ENCODE measurements at regions not wholly inside any gene's neighbourhood (a gene's known extent, or its start where the extent isn't known, plus 50 kb on each side); places are given as distances from the start of the nearest gene placed in this dataset.
"Not testable (repeated sequence)": the region's sequence is repeated elsewhere in the genome, so short reads cannot be mapped to it uniquely, and the experiment has no call there.

DNA sequence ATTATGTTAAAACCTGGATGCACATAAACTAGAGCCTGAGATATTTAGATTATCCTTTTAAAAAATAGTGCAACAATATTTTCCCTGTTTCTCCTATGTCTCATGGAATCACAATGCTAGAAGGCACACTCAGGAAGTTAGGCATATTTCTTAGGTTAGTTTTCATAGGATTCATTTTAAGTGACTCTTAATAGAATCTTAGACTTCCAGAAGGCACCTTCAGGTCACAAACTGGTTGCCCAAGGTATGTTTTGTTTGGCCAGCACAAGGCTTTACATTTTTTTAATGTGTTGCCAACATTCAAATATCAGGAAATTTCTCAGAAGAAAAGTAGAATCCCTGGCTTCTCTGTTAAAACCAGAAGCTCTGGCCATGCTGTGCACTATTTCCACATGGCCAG, 129.3 kb downstream of the LNPK start:
- DNase-seq = no peak

DNA sequence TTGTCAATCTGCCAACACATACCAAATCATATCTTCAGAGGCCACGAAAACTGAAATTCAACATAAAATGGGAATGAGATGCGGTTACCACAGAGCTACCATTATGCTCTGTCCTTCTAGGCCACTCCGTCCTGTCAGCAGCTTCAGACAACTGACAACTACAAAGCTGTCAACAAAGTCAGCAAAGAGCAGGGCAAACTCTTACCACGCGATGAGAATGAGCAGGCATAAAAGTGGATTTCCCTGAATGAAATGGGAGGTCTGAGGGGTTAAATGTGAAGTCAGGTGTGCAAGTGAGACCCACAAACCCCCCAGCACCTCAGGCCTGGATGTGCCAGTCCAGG, 130.1 kb downstream of the LNPK start:
- no peak for DNase-seq

GRCh38 chr2:175871331-175872004, 130.6 kb downstream of the LNPK start:
- DNase-seq = no peak

DNA sequence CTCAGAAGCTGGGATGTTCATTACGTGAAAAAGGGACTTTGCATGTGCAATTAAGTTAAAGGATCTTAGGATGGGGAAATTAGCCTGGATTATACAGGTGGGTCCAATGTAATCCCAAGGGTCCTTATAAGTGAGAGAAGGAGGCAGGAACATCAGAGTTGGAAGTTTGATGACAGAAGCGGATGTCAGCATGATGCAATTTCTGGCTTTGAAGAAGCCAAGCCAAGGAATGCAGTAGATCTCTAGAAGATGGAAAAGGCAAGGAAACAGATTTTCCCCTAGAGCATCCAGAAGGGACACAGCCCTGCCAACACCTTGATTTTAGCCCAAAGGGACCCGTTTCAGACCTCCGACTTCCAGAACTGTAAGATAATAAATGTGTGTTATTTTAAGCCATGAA, 136.4 kb downstream of the LNPK start:
- no peak for DNase-seq

DNA sequence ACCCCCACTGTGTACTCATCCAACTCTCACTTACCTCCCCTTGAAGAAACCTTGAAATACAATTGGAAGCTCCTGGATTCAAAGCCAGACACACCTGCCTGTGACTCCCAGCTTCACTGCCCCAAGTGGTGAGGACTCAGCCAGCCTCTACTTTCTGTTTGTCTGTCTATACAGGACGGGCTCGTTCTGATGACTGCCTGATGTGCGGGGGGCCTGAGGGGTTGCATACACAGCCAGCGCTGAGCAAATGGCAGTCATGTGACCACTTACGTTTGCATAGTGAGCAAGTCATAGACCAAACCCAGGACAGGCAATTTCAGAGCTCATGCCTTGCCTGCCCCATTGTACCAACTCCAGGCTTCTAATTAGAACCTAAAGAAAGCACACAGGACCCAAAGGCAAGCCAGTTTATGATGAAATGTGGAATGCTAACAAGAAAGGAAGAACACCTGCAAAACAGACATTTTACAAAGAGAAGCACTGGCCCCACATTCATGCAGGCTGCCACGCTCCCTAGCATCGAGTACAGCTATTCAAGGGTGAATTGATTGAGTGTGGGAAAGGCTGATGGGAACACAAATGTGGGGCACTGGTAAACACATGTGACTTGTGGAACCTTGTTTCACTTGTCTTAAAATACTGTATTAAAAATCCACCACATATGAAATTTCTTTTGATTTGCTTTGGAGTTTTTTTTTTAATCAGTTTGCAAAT, 137.8 kb downstream of the LNPK start:
- no peak for DNase-seq

DNA sequence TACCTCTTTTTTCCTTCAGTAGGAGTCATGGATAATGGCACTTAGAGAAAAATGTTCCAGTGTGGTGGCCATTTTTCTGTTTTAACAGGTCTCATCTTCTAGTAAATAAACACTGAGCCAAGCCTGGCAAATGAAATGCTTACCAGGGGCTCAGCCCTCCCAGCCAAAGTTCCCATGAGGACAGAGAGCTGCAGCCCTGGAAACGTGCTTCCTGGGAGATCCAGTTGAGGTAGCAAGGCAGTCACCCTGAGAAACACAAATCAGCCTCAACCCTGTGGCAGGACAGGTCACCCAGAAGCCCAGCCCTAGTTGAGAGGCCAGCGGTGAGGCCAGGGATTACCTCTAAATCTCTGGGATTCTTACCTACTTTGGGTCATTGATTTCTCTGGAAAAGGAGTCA, 140.1 kb downstream of the LNPK start:
- DNase-seq = no peak

- peak; percentile 32 for DNase-seq
Observed at GRCh38 chr2:175855794-175856453, 146.1 kb downstream of the LNPK start.

DNA sequence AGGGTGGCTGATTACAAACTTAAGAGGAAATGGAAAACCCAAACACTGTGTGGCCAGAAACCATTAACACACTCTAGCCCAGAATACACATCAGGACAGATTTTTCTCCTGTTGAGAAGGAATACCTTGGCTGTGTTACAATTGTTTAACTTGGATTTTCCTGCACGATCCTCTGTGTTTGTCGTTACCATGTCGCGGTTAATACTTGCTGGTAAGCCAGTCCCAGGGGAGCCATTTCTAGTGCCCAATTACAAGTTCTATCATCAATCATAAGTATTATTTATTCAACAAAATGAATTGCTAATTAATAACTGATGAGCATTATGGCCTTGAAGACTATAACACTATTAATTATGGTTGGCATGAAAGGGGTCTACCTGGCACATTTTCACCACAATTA, 146.8 kb downstream of the LNPK start:
- DNase-seq = no peak

GRCh38 chr2:175854665-175855064, 147.4 kb downstream of the LNPK start:
- DNase-seq = no peak

DNA sequence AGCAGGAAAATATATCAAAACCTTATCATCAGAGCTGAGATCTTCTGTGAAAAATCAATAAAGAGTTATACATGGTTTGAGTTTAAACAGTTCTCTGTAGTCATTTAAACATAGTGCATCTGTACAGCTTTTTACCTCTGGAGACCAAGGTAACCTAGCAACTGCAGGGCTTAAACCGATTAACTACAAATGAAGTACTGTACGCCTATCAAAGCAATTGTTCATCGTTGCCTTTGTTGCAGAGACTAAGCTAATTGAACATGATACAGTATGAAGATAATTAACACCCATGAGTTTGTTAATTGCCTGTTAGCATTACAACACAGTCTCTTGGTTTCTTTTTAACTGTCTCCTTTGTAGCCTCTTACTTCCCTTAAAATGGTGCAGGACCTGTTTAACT, 147.9 kb downstream of the LNPK start:
- no peak for DNase-seq

DNA sequence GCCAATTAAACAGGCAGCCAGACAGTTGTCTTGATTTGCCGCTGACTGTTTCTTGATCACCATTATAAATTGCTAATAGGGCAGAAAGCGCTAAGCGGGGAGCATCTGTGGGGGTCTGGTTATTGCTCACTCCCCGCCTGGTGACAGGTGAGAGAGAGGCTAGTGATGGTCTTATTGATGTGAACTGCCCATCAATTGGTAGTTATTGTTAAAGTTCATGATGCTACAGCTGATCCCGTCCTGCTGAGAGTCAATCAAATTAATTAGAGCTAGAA, 148.5 kb downstream of the LNPK start:
- DNase-seq = no peak

GRCh38 chr2:175852879-175853615, 149.0 kb downstream of the LNPK start:
- DNase-seq = no peak

DNA sequence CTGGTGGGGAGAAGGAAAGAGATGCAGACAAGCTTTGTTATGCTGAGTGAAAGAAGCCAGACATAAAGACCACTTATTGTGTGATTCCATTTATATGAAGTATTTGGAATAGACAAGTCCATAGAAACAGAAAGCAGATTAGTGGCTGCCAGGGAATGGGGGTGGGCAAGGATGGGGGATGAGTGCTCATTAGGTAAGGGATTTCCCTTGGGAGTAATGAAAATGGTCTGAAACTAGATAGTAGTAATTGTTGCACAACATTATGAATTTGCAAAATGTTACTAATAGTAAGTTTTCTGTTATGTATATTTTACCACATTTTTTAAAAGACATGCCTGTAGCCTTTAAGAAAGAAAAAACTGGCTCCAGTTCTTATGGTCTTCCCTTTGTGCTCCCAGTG, 154.9 kb downstream of the LNPK start:
- no peak for DNase-seq

DNA sequence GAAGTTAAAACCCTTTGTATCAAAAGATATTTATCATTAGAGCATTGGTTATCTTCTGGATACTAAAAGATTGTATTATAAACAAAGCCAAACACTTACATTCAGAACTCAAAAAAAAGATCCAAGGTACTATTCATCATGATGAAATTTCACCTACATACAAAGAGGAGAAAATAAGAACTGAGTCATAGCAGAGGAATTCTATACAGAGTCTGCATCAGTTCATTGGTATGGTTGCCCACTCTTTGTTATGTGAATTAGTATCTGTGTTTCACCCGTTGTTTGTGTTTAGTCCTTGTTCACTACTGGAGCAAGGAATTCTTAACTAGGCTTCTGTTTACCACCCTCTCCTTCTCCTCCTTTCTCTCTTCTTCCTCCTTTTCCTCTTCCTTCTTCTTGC, 157.9 kb downstream of the LNPK start:
- DNase-seq = peak; percentile 69

DNA sequence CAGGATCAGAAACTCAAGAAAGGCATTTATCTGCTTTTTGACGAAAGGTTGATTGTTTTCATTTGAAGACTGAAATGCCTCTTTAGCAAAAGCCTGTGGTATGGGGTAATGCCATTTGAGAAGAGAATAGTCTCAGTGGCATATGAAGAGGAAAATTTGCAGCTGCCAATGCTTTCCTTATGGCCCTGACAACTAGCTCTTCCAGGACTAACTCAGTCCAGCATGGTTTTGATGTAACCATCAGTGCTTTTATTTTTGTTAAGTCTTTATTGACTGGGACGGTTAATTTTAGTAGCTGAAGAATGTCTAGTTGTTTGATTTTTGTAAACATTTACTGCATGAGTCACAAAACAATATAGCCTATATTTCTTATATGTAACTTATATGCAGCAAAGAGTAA, 158.4 kb downstream of the LNPK start:
- no peak for DNase-seq

GRCh38 chr2:175842996-175843395, 159.1 kb downstream of the LNPK start:
- DNase-seq = no peak

GRCh38 chr2:175840765-175841164, 161.3 kb downstream of the LNPK start:
- DNase-seq = not testable (repeated sequence)

- DNase-seq = no peak
Observed at GRCh38 chr2:175840256-175840655, 161.8 kb downstream of the LNPK start.

DNA sequence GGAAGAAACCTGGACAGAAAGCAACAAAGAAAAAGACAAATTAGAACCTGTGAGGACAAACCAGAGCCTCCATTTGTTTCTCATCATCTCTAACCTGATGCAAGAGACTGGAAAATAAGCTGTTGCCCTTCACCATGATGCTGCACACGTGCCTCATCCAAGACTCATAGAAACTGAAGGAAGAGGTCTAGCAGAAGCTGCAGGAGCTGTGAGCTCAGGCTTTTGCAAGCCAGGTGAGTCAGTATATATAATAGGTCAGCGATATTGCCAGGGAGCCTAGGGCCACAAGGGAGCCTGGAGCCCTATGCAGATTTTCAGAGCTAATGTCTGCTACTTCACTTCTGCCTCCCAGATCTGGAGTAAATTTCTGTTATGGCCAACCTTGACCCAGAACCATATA, 163.1 kb downstream of the LNPK start:
- DNase-seq = no peak

DNA sequence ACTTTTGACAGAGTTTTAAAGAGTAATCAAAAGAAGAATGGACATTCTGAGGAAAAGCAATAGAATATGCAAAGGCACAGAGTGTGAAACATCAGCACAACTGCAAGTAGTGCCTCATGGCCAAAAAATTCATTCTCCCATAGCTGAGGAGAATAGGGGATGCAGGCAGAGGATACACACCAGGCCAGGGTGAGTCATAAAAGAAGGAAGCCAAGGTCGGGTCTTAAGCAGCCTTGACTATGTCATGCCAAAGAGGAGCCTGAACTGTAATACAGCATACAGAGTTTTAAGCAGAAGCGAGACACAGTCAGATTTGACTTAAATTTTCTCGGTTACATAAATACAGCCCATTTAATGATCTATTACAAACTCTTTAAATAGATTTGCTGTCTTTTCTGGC, 165.0 kb downstream of the LNPK start:
- DNase-seq = peak; percentile 69

GRCh38 chr2:175836361-175836760, 165.7 kb downstream of the LNPK start:
- no peak for DNase-seq

DNA sequence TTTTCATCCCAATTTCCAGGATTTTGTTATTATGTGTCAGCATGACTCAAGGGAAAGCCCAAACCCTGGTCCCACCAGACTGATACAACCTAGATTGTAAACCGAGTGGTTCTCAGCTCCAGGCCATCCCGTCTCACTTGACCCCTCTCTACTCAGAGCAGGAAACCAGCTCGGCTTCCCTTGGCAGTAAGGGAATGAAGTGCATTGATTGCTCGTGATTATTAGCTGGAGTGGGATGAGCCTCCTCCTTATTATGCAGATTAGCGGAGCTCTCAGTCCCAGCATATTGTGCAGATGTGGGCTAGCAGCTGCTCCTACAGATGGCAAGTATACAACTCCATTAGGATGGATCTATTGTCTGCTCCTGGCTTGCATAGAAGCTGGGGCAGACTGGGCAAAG, 167.6 kb downstream of the LNPK start:
- DNase-seq = no peak

DNA sequence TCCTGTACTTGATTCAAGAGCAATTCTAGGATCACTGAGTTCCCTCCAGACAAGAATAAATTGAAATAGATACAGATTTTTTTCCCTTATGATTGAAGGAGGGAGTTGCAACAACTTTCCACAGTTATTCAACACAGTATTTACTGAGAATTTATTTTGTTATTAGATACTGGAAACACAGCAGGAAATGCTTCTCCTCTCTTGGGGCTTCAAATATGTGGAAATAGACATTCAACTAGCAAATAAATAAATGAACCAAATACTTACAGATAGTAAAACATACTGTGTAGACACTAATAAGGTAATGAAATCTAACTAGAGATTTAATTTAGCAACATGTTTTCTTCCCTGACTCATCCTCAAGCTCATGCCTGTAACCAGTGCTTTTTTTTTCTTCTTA, 169.2 kb downstream of the LNPK start:
- DNase-seq = no peak

DNA sequence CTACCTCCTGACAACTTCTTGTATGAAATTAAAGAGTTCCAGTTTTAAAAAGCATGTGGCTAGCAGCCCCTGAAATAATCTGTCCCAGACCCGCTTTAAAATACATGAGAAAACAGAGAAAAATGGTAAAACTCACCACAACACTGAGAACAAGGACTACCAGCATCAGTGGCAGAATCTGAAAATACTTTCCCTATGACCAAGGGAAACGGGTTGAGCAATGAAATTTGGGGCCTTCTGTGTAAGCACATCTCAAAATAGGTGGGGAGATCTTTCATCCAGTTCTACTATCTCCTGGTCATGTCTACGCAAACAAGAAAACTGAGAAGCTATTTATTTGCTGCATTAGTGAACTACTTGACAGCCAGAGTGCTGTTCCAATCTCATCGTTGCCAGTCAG, 172.3 kb downstream of the LNPK start:
- DNase-seq = no peak

Measured in NCI-H226 (cell line).